SK-N-SH (cell line): ENCODE measurements at regions not wholly inside any gene's neighbourhood (a gene's known extent, or its start where the extent isn't known, plus 50 kb on each side); places are given as distances from the start of the nearest gene placed in this dataset.

Experiments
- CTCF ChIA-PET: fragments of 300-600, 350-600 bp; formaldehyde crosslinking; extraction: SDS; loops from one replicate; lab custom pipeline; 2021; lab: Yijun Ruan, JAX
- POLR2A ChIA-PET: fragments of 350-600 bp; sonication (Branson Sonifier 250); formaldehyde crosslinking; extraction: SDS; loops from one replicate; lab custom pipeline; 2020; ENCODE audit warnings: antibody characterized with exemption, inconsistent platforms; lab: Yijun Ruan, JAX
- DNase-seq: peaks from one replicate; pipeline ENCODE4 v3.0.0; 2012
- H2AFZ ChIP-seq: fragments of 200-600 bp; sonication (generic); 2 replicates; pipeline ENCODE4 v1.8.1; 2016; ENCODE audit warnings: antibody characterized with exemption, mild to moderate bottlenecking, low read depth
- H3F3A ChIP-seq: fragments of 200-600 bp; sonication (generic); replicated peaks from 2 replicates; pipeline ENCODE3; 2016; ENCODE audit warnings: antibody characterized with exemption, mild to moderate bottlenecking; ENCODE audit not compliant: insufficient read depth
- H3K27ac ChIP-seq, 2 experiments: fragments of 200-500 bp in 1 of 2; fragments of 200-600 bp in 1 of 2; sonication (Bioruptor generic) in 1 of 2; sonication (generic), shearing (Covaris generic) in 1 of 2; 2 replicates each; pipeline versions ENCODE4 v1.5.1 to v1.6.1; 2014 to 2016; ENCODE audit warnings: low read depth in 2 of 2, inconsistent platforms in 1 of 2, low read length in 1 of 2, mild to moderate bottlenecking in 1 of 2, mixed read lengths in 1 of 2
- H3K27me3 ChIP-seq: fragments of 200-600 bp; sonication (generic), shearing (Covaris generic); 2 replicates; pipeline ENCODE4 v1.6.1; 2016; ENCODE audit warnings: mixed run types; ENCODE audit not compliant: insufficient read depth
- H3K36me3 ChIP-seq, 2 experiments: fragments of 200-500 bp in 1 of 2; fragments of 200-600 bp in 1 of 2; sonication (Bioruptor generic) in 1 of 2; sonication (generic) in 1 of 2; replicated peaks in 1 of 2; 2 replicates each; pipeline versions ENCODE3 to v1.5.1; 2014 to 2016; ENCODE audit warnings: low read length in 1 of 2, mild to moderate bottlenecking in 1 of 2; ENCODE audit not compliant: insufficient read depth in 2 of 2, control insufficient read depth in 1 of 2
- H3K4me1 ChIP-seq, 2 experiments: fragments of 200-500 bp in 1 of 2; fragments of 200-600 bp in 1 of 2; sonication (Bioruptor generic) in 1 of 2; sonication (generic), shearing (Covaris generic) in 1 of 2; 2 replicates each; pipeline versions ENCODE4 v1.5.1 to v1.6.1; 2014 to 2016; ENCODE audit warnings: low read depth in 1 of 2, low read length in 1 of 2, mixed run types in 1 of 2; ENCODE audit not compliant: insufficient read depth in 2 of 2, control insufficient read depth in 1 of 2
- H3K4me2 ChIP-seq: fragments of 200-600 bp; sonication (generic), shearing (Covaris generic); 2 replicates; pipeline ENCODE4 v1.6.1; 2017; ENCODE audit warnings: mixed run types
- H3K4me3 ChIP-seq, 2 experiments: fragments of 200-500 bp in 1 of 2; fragments of 200-600 bp in 1 of 2; sonication (Bioruptor generic) in 1 of 2; sonication (generic), shearing (Covaris generic) in 1 of 2; 2 replicates each; pipeline versions ENCODE4 v1.5.1 to v1.8.1; 2014 to 2016; ENCODE audit warnings: low read depth in 2 of 2, inconsistent platforms in 1 of 2, low read length in 1 of 2, mild to moderate bottlenecking in 1 of 2, mixed read lengths in 1 of 2, moderate library complexity in 1 of 2
- H3K79me2 ChIP-seq: fragments of 200-600 bp; sonication (generic); 2 replicates; pipeline ENCODE4 v1.8.1; 2017; ENCODE audit warnings: mild to moderate bottlenecking; ENCODE audit not compliant: insufficient read depth
- H3K9ac ChIP-seq: fragments of 200-600 bp; sonication (generic); 2 replicates; pipeline ENCODE4 v1.6.1; 2017; ENCODE audit warnings: mixed run types
- H3K9me2 ChIP-seq: fragments of 200-600 bp; sonication (generic); 2 replicates; pipeline ENCODE4 v1.6.1; 2017; ENCODE audit warnings: mixed run types
- H3K9me3 ChIP-seq: fragments of 200-600 bp; sonication (generic); 2 replicates; pipeline ENCODE4 v1.6.1; 2017; ENCODE audit warnings: mixed run types, mild to moderate bottlenecking, moderate library complexity
- H4K20me1 ChIP-seq: fragments of 200-600 bp; sonication (generic); 2 replicates; pipeline ENCODE4 v1.6.1; 2017; ENCODE audit warnings: mild to moderate bottlenecking, mixed run types; ENCODE audit not compliant: insufficient read depth
- ELF1 ChIP-seq: IDR thresholded peaks from 2 replicates; pipeline ENCODE4 v1.4.0; 2012
- EP300 ChIP-seq, 2 experiments: IDR thresholded peaks; 2 replicates each; pipeline versions ENCODE4 v1.4.0 to v1.6.1; 2012; ENCODE audit warnings: borderline replicate concordance in 1 of 2, low read depth in 1 of 2, low read length in 1 of 2
- FOXJ3 ChIP-seq: sonication (generic); formaldehyde crosslinking; IDR thresholded peaks from 2 replicates; pipeline ENCODE4 v1.5.1; 2020; ENCODE audit warnings: mild to moderate bottlenecking, missing genetic modification reagents
- GATA2 ChIP-seq: sonication (generic); formaldehyde crosslinking; IDR thresholded peaks from 2 replicates; pipeline ENCODE4 v1.5.0; 2020; ENCODE audit warnings: mild to moderate bottlenecking, missing genetic modification reagents
- IRF3 ChIP-seq: fragments of 150-350 bp; IDR thresholded peaks from 2 replicates; pipeline ENCODE4 v1.6.1; 2016; ENCODE audit warnings: mild to moderate bottlenecking, low read depth, low read length
- JUND ChIP-seq: IDR thresholded peaks from 2 replicates; pipeline ENCODE4 v1.4.0; 2012
- MEF2A ChIP-seq: IDR thresholded peaks from 2 replicates; pipeline ENCODE4 v1.4.0; 2012; ENCODE audit warnings: low read depth, borderline replicate concordance
- MXI1 ChIP-seq: IDR thresholded peaks from 2 replicates; pipeline ENCODE4 v1.6.1; 2012; ENCODE audit warnings: mild to moderate bottlenecking, low read depth, low read length, improper control_type of control experiment
- NFIC ChIP-seq: IDR thresholded peaks from 2 replicates; pipeline ENCODE4 v1.4.0; 2012; ENCODE audit warnings: borderline replicate concordance
- POLR2AphosphoS5 ChIP-seq: IDR thresholded peaks from 2 replicates; pipeline ENCODE4 v1.6.1; 2012; ENCODE audit warnings: low read depth, low read length
- RAD21 ChIP-seq: IDR thresholded peaks from 2 replicates; pipeline ENCODE4 v1.6.1; 2012; ENCODE audit warnings: mild to moderate bottlenecking, low read length
- SIN3A ChIP-seq: IDR thresholded peaks from 2 replicates; pipeline ENCODE4 v1.6.1; 2012; ENCODE audit warnings: low read depth, mild to moderate bottlenecking, low read length, moderate library complexity, borderline replicate concordance
- TAF1 ChIP-seq: IDR thresholded peaks from 2 replicates; pipeline ENCODE4 v1.6.1; 2012; ENCODE audit warnings: low read depth, mild to moderate bottlenecking, low read length, moderate library complexity, borderline replicate concordance
- USF1 ChIP-seq: IDR thresholded peaks from 2 replicates; pipeline ENCODE4 v1.4.0; 2012; ENCODE audit warnings: low read depth, borderline replicate concordance
- USF2 ChIP-seq: fragments of 150-350 bp; IDR thresholded peaks from 2 replicates; pipeline ENCODE4 v1.6.1; 2017; ENCODE audit warnings: antibody characterized with exemption, low read length, low read depth, borderline replicate concordance
- ZBTB33 ChIP-seq: IDR thresholded peaks from 2 replicates; pipeline ENCODE4 v1.4.0; 2012; ENCODE audit warnings: low read depth, borderline replicate concordance
- WGBS: methylation state at CpG from one replicate; pipeline ENCODE4 v1.1.6; 2017; ENCODE audit warnings: low lambda C conversion rate; 5-methylcytosine and 5-hydroxymethylcytosine counted together

GRCh38 chr18:39685303-39685902 is 2119.8 kb upstream of the CELF4 start:
- H3K9me3 ChIP-seq: no peaks in the 10 kb centered on the region
- H4K20me1 ChIP-seq: no peaks in the 10 kb centered on the region
- H3K4me3 ChIP-seq: no peak overlapping the region
- no peaks in the 10 kb centered on the region for H3K79me2 ChIP-seq
- WGBS: 38% methylated on average over 4 of the region's 4 CpGs
- DNase-seq: no peak
- no peak overlapping the region for H3K9ac ChIP-seq
- ChIA-PET CTCF (interaction anchor here (0.6 to 0.9 kb wide), 2 partner anchors 29 to 214 kb away, joined by 3 read pairs; no protein-coding TSS in a partner anchor), POLR2A (no interaction called here)
- no peak overlapping the region for H2AFZ ChIP-seq
- no peaks in the 10 kb centered on the region for H3K4me1 ChIP-seq
- H3K27me3 ChIP-seq: no peaks in the 10 kb centered on the region
- no peaks in the 10 kb centered on the region for H3K36me3 ChIP-seq
- TF ChIP-seq IRF3: no peak
- TF ChIP-seq MXI1: no peak
- no peak for TF ChIP-seq USF1
- H3K4me2 ChIP-seq: no peak overlapping the region
- no peaks in the 10 kb centered on the region for H3F3A ChIP-seq
- H3K27ac ChIP-seq: no peak overlapping the region
- H3K9me2 ChIP-seq: no peaks in the 10 kb centered on the region

- 41% methylated on average over 4 of the region's 4 CpGs for WGBS
- Histone ChIP-seq H3K9me2 (no peaks in the 10 kb centered on the region), H3K36me3 (no peaks in the 10 kb centered on the region), H3K4me1 (no peaks in the 10 kb centered on the region), H3K4me3 (no peak overlapping the region), H2AFZ (no peak overlapping the region), H3K27ac (no peak overlapping the region), H4K20me1 (no peaks in the 10 kb centered on the region), H3F3A (no peaks in the 10 kb centered on the region), H3K9me3 (no peaks in the 10 kb centered on the region), H3K27me3 (no peaks in the 10 kb centered on the region), H3K79me2 (no peaks in the 10 kb centered on the region), H3K9ac (no peak overlapping the region), H3K4me2 (no peak overlapping the region)
- DNase-seq: peak; percentile 11
- ChIA-PET CTCF (interaction anchor here (0.7 kb wide), 1 partner anchor 478 kb away, joined by 3 read pairs; no protein-coding TSS in a partner anchor), POLR2A (no interaction called here)
- TF ChIP-seq IRF3: no peak
- peak; percentile 58 for TF ChIP-seq RAD21
Measured at GRCh38 chr18:39681061-39681460, 2115.5 kb upstream of the CELF4 start.

GRCh38 chr18:39675906-39676305 is 2110.3 kb upstream of the CELF4 start:
- Histone ChIP-seq H3K79me2 (no peaks in the 10 kb centered on the region), H3K4me2 (no peak overlapping the region), H3K9ac (no peak overlapping the region), H3K27me3 (no peaks in the 10 kb centered on the region), H3K27ac (no peak overlapping the region), H4K20me1 (no peaks in the 10 kb centered on the region), H3F3A (no peaks in the 10 kb centered on the region), H3K4me1 (no peaks in the 10 kb centered on the region), H3K4me3 (no peak overlapping the region), H3K9me3 (no peaks in the 10 kb centered on the region), H3K9me2 (no peaks in the 10 kb centered on the region), H2AFZ (no peak overlapping the region), H3K36me3 (no peaks in the 10 kb centered on the region)
- ChIA-PET CTCF (interaction anchor here (0.6 kb wide), 1 partner anchor 355 kb away, joined by 3 read pairs; no protein-coding TSS in a partner anchor), POLR2A (no interaction called here)
- no peak for DNase-seq
- WGBS: 29% methylated on average over 4 of the region's 5 CpGs
- TF ChIP-seq MEF2A (no peak), EP300 (IDR thresholded peaks at IDR 0.05; ENCODE audit: borderline replicate concordance in 1 of 2, low read depth in 1 of 2, low read length in 1 of 2) (no peak), SIN3A (no peak), POLR2AphosphoS5 (no peak), JUND (no peak), ELF1 (no peak), FOXJ3 (CRISPR knock-in tag) (no peak), NFIC (no peak), TAF1 (no peak), GATA2 (CRISPR knock-in tag) (no peak), USF2 (no peak), ZBTB33 (no peak)
